ENCODE measurements at regions not wholly inside any gene's neighbourhood (a gene's known extent, or its start where the extent isn't known, plus 50 kb on each side); places are given as distances from the start of the nearest gene placed in this dataset.

DNA sequence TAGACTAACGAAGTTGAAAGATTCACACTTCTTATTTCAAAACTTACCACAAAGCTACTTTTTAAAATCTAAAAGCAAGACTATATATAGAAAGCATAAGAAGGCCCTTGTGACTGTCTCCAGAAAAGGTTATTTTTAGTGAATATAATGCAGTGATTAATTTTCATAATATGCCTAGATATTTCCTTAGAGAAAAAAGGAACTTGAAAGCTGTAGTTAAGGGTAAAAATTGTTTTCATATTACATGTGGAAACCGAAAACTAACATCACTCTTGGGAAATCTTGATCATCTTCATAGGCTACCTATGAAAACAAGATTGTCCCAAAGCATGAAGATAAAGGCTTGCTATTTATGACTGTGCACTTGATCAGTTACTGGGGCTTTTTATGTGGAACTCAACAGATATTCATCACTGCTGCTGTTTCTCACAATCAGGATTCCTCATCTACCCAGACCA is 223.2 kb downstream of the SH2D4B start:
- Histone ChIP-seq H3K4me3 (ENCODE audit: low read length in 2 of 2) (no peak overlapping the region), H3K27me3 (ENCODE audit: insufficient read depth, low read length) (no peaks in the 10 kb centered on the region), H3K4me1 (ENCODE audit: insufficient read depth, low read length) (no peaks in the 10 kb centered on the region), H3K27ac (ENCODE audit: low read depth, low read length) (no peak overlapping the region), H3K36me3 (ENCODE audit: insufficient read depth, low read length) (no peaks in the 10 kb centered on the region), H3K9me3 (ENCODE audit: control insufficient read depth in 1 of 2, low read length in 2 of 2) (no peaks in the 10 kb centered on the region)
- ChIA-PET CTCF (ENCODE audit: partially characterized antibody) (no interaction called here), POLR2A (ENCODE audit: partially characterized antibody) (no interaction called here)
- peaks cover 4 to 7% of the 10 kb centered on the region in 2 donors for H3K27me3 Mint-ChIP-seq
- H3K9me3 Mint-ChIP-seq, result peaks cover 0 to 1% (median 0%) of the 10 kb centered on the region in 8 donors
- no peak overlapping the region for H3K27ac Mint-ChIP-seq
- no peak overlapping the region for H3K4me3 Mint-ChIP-seq
- intact Hi-C loops (cut with micrococcal nuclease), result no loop called here
- DNase-seq, result no peak
- H3K4me1 Mint-ChIP-seq, result no peaks in the 10 kb centered on the region
- H3K36me3 Mint-ChIP-seq, result no peaks in the 10 kb centered on the region

DNA sequence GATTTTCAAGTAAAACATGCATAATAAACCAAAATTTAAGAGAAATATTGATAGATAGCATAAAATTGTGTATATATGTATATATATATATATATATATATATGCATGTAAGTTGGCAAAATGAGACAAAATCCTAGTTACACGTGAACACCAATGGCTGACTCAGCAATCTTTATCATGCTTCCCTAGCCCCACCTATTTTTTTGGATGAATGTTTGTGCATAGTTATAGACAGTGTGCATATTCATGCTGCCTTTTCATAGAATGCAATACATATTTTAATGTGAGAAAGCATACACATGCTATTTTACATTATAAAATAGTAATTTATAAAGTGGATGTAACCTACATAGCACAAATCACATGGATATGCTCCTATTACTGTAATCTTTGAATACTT is 230.3 kb downstream of the SH2D4B start:
- no peaks in the 10 kb centered on the region for H3K36me3 ChIP-seq (ENCODE audit: insufficient read depth, low read length)
- no peak overlapping the region for H3K4me3 Mint-ChIP-seq
- peaks cover 0 to 4% (median 0%) of the 10 kb centered on the region in 8 donors for H3K9me3 Mint-ChIP-seq
- ChIA-PET POLR2A (ENCODE audit: partially characterized antibody) (no interaction called here), CTCF (ENCODE audit: partially characterized antibody) (no interaction called here)
- intact Hi-C loops (cut with micrococcal nuclease), result no loop called here
- no peak overlapping the region for H3K27ac ChIP-seq (ENCODE audit: low read depth, low read length)
- peaks cover 7 to 9% of the 10 kb centered on the region in 2 donors for H3K27me3 Mint-ChIP-seq
- H3K4me3 ChIP-seq (ENCODE audit: low read length in 2 of 2), result no peak overlapping the region
- no peaks in the 10 kb centered on the region for H3K4me1 ChIP-seq (ENCODE audit: insufficient read depth, low read length)
- DNase-seq, result no peak
- H3K27ac Mint-ChIP-seq, result no peak overlapping the region
- no peaks in the 10 kb centered on the region for H3K9me3 ChIP-seq (ENCODE audit: control insufficient read depth in 1 of 2, low read length in 2 of 2)
- no peaks in the 10 kb centered on the region for H3K4me1 Mint-ChIP-seq
- no peaks in the 10 kb centered on the region for H3K27me3 ChIP-seq (ENCODE audit: insufficient read depth, low read length)
- no peaks in the 10 kb centered on the region for H3K36me3 Mint-ChIP-seq

DNA sequence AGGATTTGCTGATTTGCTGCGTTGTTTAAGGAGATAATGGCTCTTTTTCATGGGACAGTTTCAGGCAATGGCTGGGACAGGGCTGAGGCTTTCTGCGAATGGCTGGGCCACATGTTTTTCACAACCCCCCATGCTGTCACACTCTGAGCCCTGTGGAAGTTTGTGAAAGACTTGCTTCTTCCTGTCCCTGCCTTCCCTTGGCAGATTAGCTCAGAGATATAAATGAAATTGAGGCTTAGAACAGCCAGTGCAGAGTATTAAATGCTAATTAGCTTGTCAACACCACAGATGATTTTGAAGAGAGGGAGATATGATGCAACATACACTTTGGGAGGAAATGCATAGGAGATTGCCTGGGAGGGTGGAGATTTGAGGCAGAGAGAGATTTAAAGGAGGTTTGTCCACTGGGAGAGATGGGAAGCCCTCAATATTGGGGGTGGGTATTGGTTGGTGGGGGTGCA is 232.0 kb downstream of the SH2D4B start:
- no peaks in the 10 kb centered on the region for H3K4me1 Mint-ChIP-seq
- H3K4me3 Mint-ChIP-seq, result no peak overlapping the region
- ChIA-PET CTCF (ENCODE audit: partially characterized antibody) (interaction anchor here (1.0 kb wide), 1 partner anchor 11 kb away, joined by 3 read pairs; no protein-coding TSS in a partner anchor), POLR2A (ENCODE audit: partially characterized antibody) (no interaction called here)
- Histone ChIP-seq H3K27me3 (ENCODE audit: insufficient read depth, low read length) (no peaks in the 10 kb centered on the region), H3K4me3 (ENCODE audit: low read length in 2 of 2) (no peak overlapping the region), H3K4me1 (ENCODE audit: insufficient read depth, low read length) (no peaks in the 10 kb centered on the region), H3K36me3 (ENCODE audit: insufficient read depth, low read length) (no peaks in the 10 kb centered on the region), H3K27ac (ENCODE audit: low read depth, low read length) (no peak overlapping the region), H3K9me3 (ENCODE audit: control insufficient read depth in 1 of 2, low read length in 2 of 2) (no peaks in the 10 kb centered on the region)
- H3K27me3 Mint-ChIP-seq, result peaks cover 8 to 11% of the 10 kb centered on the region in 2 donors
- no peaks in the 10 kb centered on the region for H3K36me3 Mint-ChIP-seq
- intact Hi-C loops (cut with micrococcal nuclease), result no loop called here
- no peak overlapping the region for H3K27ac Mint-ChIP-seq
- no peak for DNase-seq
- H3K9me3 Mint-ChIP-seq, result peaks cover 0 to 5% (median 0%) of the 10 kb centered on the region in 8 donors

DNA sequence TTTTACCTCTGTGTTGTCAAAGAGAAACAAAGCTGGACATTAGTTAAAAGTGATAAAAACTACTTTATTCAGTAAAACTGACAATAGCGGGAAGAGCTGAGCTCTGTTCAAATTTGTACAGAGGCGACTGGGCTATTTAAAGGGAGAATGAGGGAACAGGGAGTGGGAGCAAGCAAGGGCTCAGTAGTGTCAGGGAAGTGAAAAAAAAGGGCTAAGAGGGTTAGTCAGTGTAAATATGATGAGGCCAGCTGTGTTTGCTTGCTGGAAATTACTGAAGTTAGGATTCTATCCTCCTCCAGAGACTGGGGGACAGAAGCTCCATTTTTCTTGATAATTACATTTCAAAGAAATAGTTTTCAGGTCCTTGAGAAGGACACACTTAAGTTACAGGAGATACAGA is 232.5 kb downstream of the SH2D4B start:
- Histone ChIP-seq H3K36me3 (ENCODE audit: insufficient read depth, low read length) (no peaks in the 10 kb centered on the region), H3K9me3 (ENCODE audit: control insufficient read depth in 1 of 2, low read length in 2 of 2) (no peaks in the 10 kb centered on the region), H3K4me1 (ENCODE audit: insufficient read depth, low read length) (no peaks in the 10 kb centered on the region), H3K27me3 (ENCODE audit: insufficient read depth, low read length) (no peaks in the 10 kb centered on the region), H3K4me3 (ENCODE audit: low read length in 2 of 2) (no peak overlapping the region), H3K27ac (ENCODE audit: low read depth, low read length) (no peak overlapping the region)
- no peak for DNase-seq
- intact Hi-C loops (cut with micrococcal nuclease), result no loop called here
- Mint-ChIP-seq H3K27me3 (peaks cover 8 to 11% of the 10 kb centered on the region in 2 donors), H3K27ac (no peak overlapping the region), H3K36me3 (no peaks in the 10 kb centered on the region), H3K9me3 (peaks cover 0 to 5% (median 0%) of the 10 kb centered on the region in 8 donors), H3K4me1 (no peaks in the 10 kb centered on the region), H3K4me3 (no peak overlapping the region)
- ChIA-PET CTCF (ENCODE audit: partially characterized antibody) (interaction anchor here (1.0 kb wide), 1 partner anchor 10 kb away, joined by 3 read pairs; no protein-coding TSS in a partner anchor), POLR2A (ENCODE audit: partially characterized antibody) (no interaction called here)

DNA sequence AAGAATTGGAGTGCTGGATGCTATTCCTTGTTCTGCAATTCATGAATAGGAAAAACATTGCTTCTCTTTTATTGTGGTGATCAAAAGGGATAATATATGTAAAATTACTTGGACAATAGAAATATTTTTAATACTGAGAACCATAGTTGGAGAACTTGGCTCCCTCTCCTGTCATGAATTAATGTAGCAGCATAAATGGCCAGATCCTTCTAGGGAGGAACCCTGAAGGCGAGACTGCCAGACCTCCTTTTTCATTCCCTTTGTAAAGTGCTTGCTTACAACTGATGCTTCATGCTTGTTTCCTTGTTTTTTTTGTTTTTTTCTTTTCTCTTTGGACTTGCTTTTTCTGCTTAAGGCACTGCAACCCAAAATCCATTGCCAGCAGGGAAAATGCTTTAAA is 233.6 kb downstream of the SH2D4B start:
- ChIA-PET CTCF (ENCODE audit: partially characterized antibody) (no interaction called here), POLR2A (ENCODE audit: partially characterized antibody) (no interaction called here)
- H3K4me3 Mint-ChIP-seq, result no peak overlapping the region
- peaks cover 8 to 11% of the 10 kb centered on the region in 2 donors for H3K27me3 Mint-ChIP-seq
- Histone ChIP-seq H3K4me3 (ENCODE audit: low read length in 2 of 2) (no peak overlapping the region), H3K36me3 (ENCODE audit: insufficient read depth, low read length) (no peaks in the 10 kb centered on the region), H3K9me3 (ENCODE audit: control insufficient read depth in 1 of 2, low read length in 2 of 2) (no peaks in the 10 kb centered on the region), H3K27me3 (ENCODE audit: insufficient read depth, low read length) (no peaks in the 10 kb centered on the region), H3K27ac (ENCODE audit: low read depth, low read length) (no peak overlapping the region), H3K4me1 (ENCODE audit: insufficient read depth, low read length) (no peaks in the 10 kb centered on the region)
- DNase-seq, result no peak
- H3K36me3 Mint-ChIP-seq, result no peaks in the 10 kb centered on the region
- no peaks in the 10 kb centered on the region for H3K4me1 Mint-ChIP-seq
- intact Hi-C loops (cut with micrococcal nuclease), result no loop called here
- peaks cover 0 to 5% (median 0%) of the 10 kb centered on the region in 8 donors for H3K9me3 Mint-ChIP-seq
- H3K27ac Mint-ChIP-seq, result no peak overlapping the region

DNA sequence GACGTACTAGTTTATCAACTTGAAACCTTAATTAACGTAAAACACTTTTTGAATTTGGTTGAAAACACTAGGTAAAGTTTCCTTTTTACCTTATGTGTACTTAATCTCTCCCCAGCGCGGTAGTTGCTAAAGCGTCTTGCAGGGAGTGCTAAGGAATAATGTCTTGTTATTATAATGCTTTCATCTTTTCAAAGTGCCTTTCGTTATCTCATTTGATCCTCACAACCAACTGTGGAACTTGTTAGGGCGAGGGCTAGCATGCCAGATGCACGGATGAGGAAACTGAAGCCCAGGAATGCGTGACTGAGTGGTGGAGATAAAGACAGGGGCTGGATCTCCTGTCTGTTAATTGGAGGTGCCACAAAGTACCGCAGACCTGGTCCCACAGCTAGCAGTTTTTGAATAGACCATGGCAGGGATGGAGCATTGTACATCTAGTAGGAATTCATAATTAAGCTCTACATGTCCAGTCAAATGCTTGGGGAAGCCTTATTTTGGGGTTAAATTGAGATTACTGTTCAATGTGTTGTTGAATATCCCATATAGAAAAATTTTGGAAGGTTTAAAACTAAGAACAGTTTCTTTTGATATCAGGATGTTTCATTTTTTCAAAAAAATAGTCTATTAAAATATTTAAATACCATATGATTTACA is 234.3 kb downstream of the SH2D4B start:
- H3K36me3 Mint-ChIP-seq, result no peaks in the 10 kb centered on the region
- CTCF ChIA-PET (ENCODE audit: partially characterized antibody), result no interaction called here
- H3K4me3 ChIP-seq (ENCODE audit: low read length in 2 of 2), result no peak overlapping the region
- H3K9me3 Mint-ChIP-seq, result peaks cover 0 to 5% (median 0%) of the 10 kb centered on the region in 8 donors
- H3K4me1 ChIP-seq (ENCODE audit: insufficient read depth, low read length), result no peaks in the 10 kb centered on the region
- H3K27ac Mint-ChIP-seq, result no peak overlapping the region
- peaks cover 7 to 11% of the 10 kb centered on the region in 2 donors for H3K27me3 Mint-ChIP-seq
- no peaks in the 10 kb centered on the region for H3K9me3 ChIP-seq (ENCODE audit: control insufficient read depth in 1 of 2, low read length in 2 of 2)
- H3K27me3 ChIP-seq (ENCODE audit: insufficient read depth, low read length), result no peaks in the 10 kb centered on the region
- no peak for DNase-seq
- no peaks in the 10 kb centered on the region for H3K4me1 Mint-ChIP-seq
- no peak overlapping the region for H3K27ac ChIP-seq (ENCODE audit: low read depth, low read length)
- POLR2A ChIA-PET (ENCODE audit: partially characterized antibody), result no interaction called here
- no peaks in the 10 kb centered on the region for H3K36me3 ChIP-seq (ENCODE audit: insufficient read depth, low read length)
- intact Hi-C loops (cut with micrococcal nuclease), result no loop called here
- no peak overlapping the region for H3K4me3 Mint-ChIP-seq

DNA sequence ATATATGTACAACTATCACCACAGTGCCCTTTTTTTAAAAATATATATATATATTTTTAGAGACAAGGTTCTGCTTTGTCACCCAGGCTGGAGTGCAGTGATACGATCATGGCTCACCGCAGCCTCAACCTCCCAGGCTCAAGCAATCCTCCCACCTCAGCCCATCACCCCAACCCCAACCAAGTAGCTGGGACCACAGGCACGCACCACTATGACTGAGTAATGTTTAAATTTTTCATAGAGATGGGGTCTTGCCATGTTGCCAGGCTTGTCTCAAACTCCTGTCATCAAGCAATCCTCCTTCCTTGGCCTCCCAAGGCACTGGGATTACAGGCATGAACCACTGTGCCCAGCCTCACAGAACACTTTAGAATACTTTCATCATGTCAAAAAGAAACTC is 234.9 kb downstream of the SH2D4B start:
- no peaks in the 10 kb centered on the region for H3K4me1 Mint-ChIP-seq
- Histone ChIP-seq H3K36me3 (ENCODE audit: insufficient read depth, low read length) (no peaks in the 10 kb centered on the region), H3K27ac (ENCODE audit: low read depth, low read length) (no peak overlapping the region), H3K4me3 (ENCODE audit: low read length in 2 of 2) (no peak overlapping the region), H3K27me3 (ENCODE audit: insufficient read depth, low read length) (no peaks in the 10 kb centered on the region), H3K4me1 (ENCODE audit: insufficient read depth, low read length) (no peaks in the 10 kb centered on the region), H3K9me3 (ENCODE audit: control insufficient read depth in 1 of 2, low read length in 2 of 2) (no peaks in the 10 kb centered on the region)
- H3K36me3 Mint-ChIP-seq, result no peaks in the 10 kb centered on the region
- H3K27ac Mint-ChIP-seq, result no peak overlapping the region
- intact Hi-C loops (cut with micrococcal nuclease), result no loop called here
- ChIA-PET POLR2A (ENCODE audit: partially characterized antibody) (no interaction called here), CTCF (ENCODE audit: partially characterized antibody) (no interaction called here)
- H3K9me3 Mint-ChIP-seq, result peaks cover 0 to 5% (median 0%) of the 10 kb centered on the region in 8 donors
- peaks cover 7 to 11% of the 10 kb centered on the region in 2 donors for H3K27me3 Mint-ChIP-seq
- DNase-seq, result no peak
- no peak overlapping the region for H3K4me3 Mint-ChIP-seq
